Neural progenitor cell (in vitro differentiated cells): ENCODE measurements at regions not wholly inside any gene's neighbourhood (a gene's known extent, or its start where the extent isn't known, plus 50 kb on each side); places are given as distances from the start of the nearest gene placed in this dataset.

Experiments
- DNase-seq: peaks from one replicate; pipeline ENCODE4 v3.0.0-alpha.2; 2016; ENCODE audit warnings: low spot score
- H2AFZ ChIP-seq: fragments of 200-600 bp; sonication (generic); replicated peaks from 2 replicates; pipeline ENCODE4 v1.6.1; 2016; ENCODE audit warnings: antibody characterized with exemption
- H3F3A ChIP-seq: fragments of 200-600 bp; sonication (generic); 2 replicates; pipeline ENCODE4 v1.6.1; 2016; ENCODE audit warnings: antibody characterized with exemption, low read depth
- H3K27ac ChIP-seq: fragments of 200-600 bp; sonication (generic); 2 replicates; pipeline ENCODE4 v1.5.1; 2016; ENCODE audit warnings: mild to moderate bottlenecking
- H3K27me3 ChIP-seq: fragments of 200-600 bp; sonication (generic); 2 replicates; pipeline ENCODE4 v1.6.1; 2016; ENCODE audit warnings: mild to moderate bottlenecking, moderate library complexity
- H3K36me3 ChIP-seq: fragments of 200-600 bp; sonication (generic); 2 replicates; pipeline ENCODE4 v1.5.1; 2016
- H3K4me1 ChIP-seq: fragments of 200-600 bp; sonication (generic); 2 replicates; pipeline ENCODE4 v1.6.1; 2016; ENCODE audit warnings: mixed run types
- H3K4me2 ChIP-seq: fragments of 200-600 bp; sonication (generic); 2 replicates; pipeline ENCODE4 v1.6.1; 2016
- H3K4me3 ChIP-seq: fragments of 200-600 bp; sonication (generic); 2 replicates; pipeline ENCODE4 v1.5.1; 2016
- H3K79me2 ChIP-seq: fragments of 200-600 bp; sonication (generic); 2 replicates; pipeline ENCODE4 v1.6.1; 2016; ENCODE audit warnings: low read depth
- H3K9ac ChIP-seq: fragments of 200-600 bp; sonication (generic); 2 replicates; pipeline ENCODE4 v1.6.1; 2016
- H3K9me3 ChIP-seq: fragments of 200-600 bp; sonication (generic); 2 replicates; pipeline ENCODE4 v1.5.1; 2016; ENCODE audit warnings: low read depth
- H4K20me1 ChIP-seq: fragments of 200-600 bp; sonication (generic); 2 replicates; pipeline ENCODE4 v1.6.1; 2016; ENCODE audit warnings: low read depth
- H3K27ac Mint-ChIP-seq: 3 replicates; pipeline ENCODE4 v1.8.0; 2021; ENCODE audit warnings: mixed read lengths
- H3K27me3 Mint-ChIP-seq: 2 replicates; pipeline ENCODE4 v1.8.0; 2022; ENCODE audit warnings: low read depth, mild to moderate bottlenecking, inconsistent platforms, moderate library complexity, mixed read lengths; ENCODE audit not compliant: insufficient read depth
- H3K36me3 Mint-ChIP-seq: 3 replicates; pipeline ENCODE4 v1.8.0; 2021; ENCODE audit warnings: mixed read lengths
- H3K4me1 Mint-ChIP-seq: 3 replicates; pipeline ENCODE4 v1.8.0; 2021; ENCODE audit warnings: mixed read lengths
- H3K4me3 Mint-ChIP-seq: 3 replicates; pipeline ENCODE4 v1.8.0; 2021; ENCODE audit warnings: mild to moderate bottlenecking, moderate library complexity, mixed read lengths
- H3K9me3 Mint-ChIP-seq: 3 replicates; pipeline ENCODE4 v1.8.0; 2020; ENCODE audit warnings: mixed read lengths
- EZH2 ChIP-seq: fragments of 200-600 bp; sonication (generic); IDR thresholded peaks from 2 replicates; pipeline ENCODE4 v1.6.1; 2017; ENCODE audit warnings: antibody characterized with exemption, mild to moderate bottlenecking, moderate library complexity
- EZH2phosphoT487 ChIP-seq: fragments of 200-600 bp; sonication (generic); IDR thresholded peaks from 2 replicates; pipeline ENCODE4 v1.6.1; 2017; ENCODE audit warnings: antibody characterized with exemption
- TF ChIP-seq, protein P1 (sequence below): fragments of 200-600 bp; sonication (generic); IDR thresholded peaks from 2 replicates; pipeline ENCODE4 v1.5.1; 2017; ENCODE audit warnings: antibody characterized with exemption, mild to moderate bottlenecking

DNA sequence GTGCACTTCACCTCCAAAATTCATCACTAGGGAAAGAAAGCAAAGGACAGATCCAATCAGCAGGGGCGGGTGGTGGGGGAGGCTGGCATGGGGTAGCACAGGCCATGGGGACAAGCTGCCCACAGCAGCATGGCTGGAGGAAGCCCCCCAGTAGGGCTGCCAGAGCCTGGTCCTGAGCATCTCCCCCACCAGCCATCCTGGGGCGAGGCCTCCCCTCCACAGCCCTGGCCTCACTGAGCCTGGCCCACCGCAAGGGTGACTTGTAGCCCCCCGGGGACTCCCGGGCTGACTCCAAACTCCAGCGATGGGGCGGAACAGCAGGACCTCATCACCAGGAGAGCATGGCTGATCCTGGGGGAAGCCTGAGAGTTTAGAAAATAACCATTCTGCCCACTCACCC is 92.4 kb upstream of the TCERG1L start:
- no peak overlapping the region for H3K9ac ChIP-seq
- H3K9me3 Mint-ChIP-seq = no peaks in the 10 kb centered on the region
- H3F3A ChIP-seq = no peaks in the 10 kb centered on the region
- H3K27ac Mint-ChIP-seq = peak overlapping the region; percentile 57
- DNase-seq = no peak
- H3K27me3 ChIP-seq = no peaks in the 10 kb centered on the region
- H3K79me2 ChIP-seq = no peaks in the 10 kb centered on the region
- no peaks in the 10 kb centered on the region for H3K4me1 ChIP-seq
- peaks cover 12% of the 10 kb centered on the region for H3K27me3 Mint-ChIP-seq
- H3K27ac ChIP-seq = no peak overlapping the region
- H2AFZ ChIP-seq = no peak overlapping the region
- no peak overlapping the region for H3K4me2 ChIP-seq
- H3K36me3 Mint-ChIP-seq = no peaks in the 10 kb centered on the region
- no peak overlapping the region for H3K4me3 ChIP-seq
- TF ChIP-seq EZH2 (no peak), EZH2phosphoT487 (no peak)
- TF ChIP-seq, protein P1, sequence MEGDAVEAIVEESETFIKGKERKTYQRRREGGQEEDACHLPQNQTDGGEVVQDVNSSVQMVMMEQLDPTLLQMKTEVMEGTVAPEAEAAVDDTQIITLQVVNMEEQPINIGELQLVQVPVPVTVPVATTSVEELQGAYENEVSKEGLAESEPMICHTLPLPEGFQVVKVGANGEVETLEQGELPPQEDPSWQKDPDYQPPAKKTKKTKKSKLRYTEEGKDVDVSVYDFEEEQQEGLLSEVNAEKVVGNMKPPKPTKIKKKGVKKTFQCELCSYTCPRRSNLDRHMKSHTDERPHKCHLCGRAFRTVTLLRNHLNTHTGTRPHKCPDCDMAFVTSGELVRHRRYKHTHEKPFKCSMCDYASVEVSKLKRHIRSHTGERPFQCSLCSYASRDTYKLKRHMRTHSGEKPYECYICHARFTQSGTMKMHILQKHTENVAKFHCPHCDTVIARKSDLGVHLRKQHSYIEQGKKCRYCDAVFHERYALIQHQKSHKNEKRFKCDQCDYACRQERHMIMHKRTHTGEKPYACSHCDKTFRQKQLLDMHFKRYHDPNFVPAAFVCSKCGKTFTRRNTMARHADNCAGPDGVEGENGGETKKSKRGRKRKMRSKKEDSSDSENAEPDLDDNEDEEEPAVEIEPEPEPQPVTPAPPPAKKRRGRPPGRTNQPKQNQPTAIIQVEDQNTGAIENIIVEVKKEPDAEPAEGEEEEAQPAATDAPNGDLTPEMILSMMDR = no peak
- H4K20me1 ChIP-seq = no peaks in the 10 kb centered on the region
- H3K36me3 ChIP-seq = no peaks in the 10 kb centered on the region
- H3K4me1 Mint-ChIP-seq = peaks cover 17% of the 10 kb centered on the region
- no peak overlapping the region for H3K4me3 Mint-ChIP-seq
- no peaks in the 10 kb centered on the region for H3K9me3 ChIP-seq

DNA sequence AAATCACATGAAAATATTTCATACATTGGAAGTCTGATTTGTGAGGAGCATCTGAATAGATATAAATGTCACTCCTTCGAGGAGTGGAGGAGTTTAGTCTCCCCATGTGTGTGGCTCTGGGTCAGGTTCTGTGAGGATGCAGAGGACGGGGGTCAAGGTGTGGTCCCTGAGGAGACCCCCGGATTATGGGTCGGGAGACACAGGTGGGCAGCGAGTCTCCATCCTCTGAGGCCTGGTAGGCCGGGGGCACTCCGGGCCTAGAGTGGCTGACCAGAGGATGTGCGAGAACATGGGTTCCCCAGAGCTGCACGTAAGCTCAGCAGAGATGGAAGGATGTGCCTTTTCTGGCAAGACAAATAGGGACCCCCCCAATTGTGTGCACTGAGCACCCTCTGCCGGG is 93.4 kb upstream of the TCERG1L start:
- Histone ChIP-seq H3K4me3 (no peak overlapping the region), H3K9ac (no peak overlapping the region), H3K27ac (no peak overlapping the region), H3K79me2 (no peaks in the 10 kb centered on the region), H3K9me3 (no peaks in the 10 kb centered on the region), H2AFZ (no peak overlapping the region), H3K4me2 (no peak overlapping the region), H3K36me3 (no peaks in the 10 kb centered on the region), H3K4me1 (no peaks in the 10 kb centered on the region), H3K27me3 (no peaks in the 10 kb centered on the region), H3F3A (no peaks in the 10 kb centered on the region), H4K20me1 (no peaks in the 10 kb centered on the region)
- H3K27me3 Mint-ChIP-seq = peaks cover 12% of the 10 kb centered on the region
- H3K27ac Mint-ChIP-seq = no peak overlapping the region
- peaks cover 16% of the 10 kb centered on the region for H3K4me1 Mint-ChIP-seq
- no peaks in the 10 kb centered on the region for H3K36me3 Mint-ChIP-seq
- no peaks in the 10 kb centered on the region for H3K9me3 Mint-ChIP-seq
- TF ChIP-seq, protein P1 = no peak
- no peak for TF ChIP-seq EZH2
- TF ChIP-seq EZH2phosphoT487 = no peak
- H3K4me3 Mint-ChIP-seq = no peak overlapping the region
- no peak for DNase-seq

DNA sequence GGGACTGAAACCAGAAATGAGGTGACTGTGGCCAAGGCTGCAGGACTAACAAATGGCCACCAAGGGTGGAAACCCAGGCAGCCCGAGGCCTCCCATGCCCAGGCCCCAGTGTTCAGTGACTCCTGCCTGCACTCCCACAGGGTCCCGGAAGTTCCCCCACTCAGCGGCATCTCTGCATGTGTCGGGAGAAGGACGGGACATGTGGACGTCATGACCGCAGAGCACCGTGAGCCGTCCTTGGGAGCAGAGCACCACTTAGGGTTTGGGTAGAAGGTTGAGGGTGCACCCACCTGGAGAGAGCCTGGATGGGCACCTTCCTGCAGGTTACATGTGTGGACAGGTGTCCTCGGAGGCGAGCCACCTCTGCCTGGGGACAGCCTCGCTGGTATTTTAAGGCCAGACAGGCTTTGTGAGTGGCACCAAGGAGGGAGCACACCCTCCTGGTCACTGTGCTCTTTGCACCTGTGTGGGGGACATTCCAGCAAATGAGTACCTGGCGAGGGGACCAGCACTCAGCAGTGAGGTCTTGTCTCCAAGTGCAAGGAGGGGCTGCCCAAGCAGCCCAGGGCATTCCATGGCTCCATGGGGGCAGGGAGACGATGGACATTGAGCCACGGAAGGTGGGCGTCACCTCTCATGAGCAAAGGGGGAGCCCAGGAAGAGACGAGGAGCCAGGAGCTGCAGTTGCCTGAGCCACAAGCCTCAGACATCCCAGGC is 95.3 kb upstream of the TCERG1L start:
- Mint-ChIP-seq H3K36me3 (no peaks in the 10 kb centered on the region), H3K27ac (no peak overlapping the region), H3K4me3 (no peak overlapping the region), H3K9me3 (no peaks in the 10 kb centered on the region), H3K27me3 (peaks cover 8% of the 10 kb centered on the region), H3K4me1 (peaks cover 10% of the 10 kb centered on the region)
- no peaks in the 10 kb centered on the region for H3F3A ChIP-seq
- no peak overlapping the region for H3K4me2 ChIP-seq
- no peak for TF ChIP-seq EZH2
- TF ChIP-seq, protein P1 = no peak
- TF ChIP-seq EZH2phosphoT487 = no peak
- no peaks in the 10 kb centered on the region for H3K27me3 ChIP-seq
- H3K27ac ChIP-seq = no peak overlapping the region
- no peaks in the 10 kb centered on the region for H3K79me2 ChIP-seq
- no peak overlapping the region for H3K9ac ChIP-seq
- no peaks in the 10 kb centered on the region for H3K36me3 ChIP-seq
- no peak for DNase-seq
- H2AFZ ChIP-seq = no peak overlapping the region
- H3K9me3 ChIP-seq = no peaks in the 10 kb centered on the region
- no peaks in the 10 kb centered on the region for H3K4me1 ChIP-seq
- H4K20me1 ChIP-seq = no peaks in the 10 kb centered on the region
- no peak overlapping the region for H3K4me3 ChIP-seq
